A549 (cell line): ENCODE measurements at regions not wholly inside any gene's neighbourhood (a gene's known extent, or its start where the extent isn't known, plus 50 kb on each side); places are given as distances from the start of the nearest gene placed in this dataset.

Experiments used
- BHLHE40 ChIP-seq: IDR thresholded peaks from 2 replicates; pipeline ENCODE4 v1.6.1; 2012; ENCODE audit warnings: low read depth, low read length, inconsistent platforms
- CHD2 ChIP-seq: fragments of 150-350 bp; IDR thresholded peaks from 2 replicates; pipeline ENCODE4 v1.6.1; 2014; ENCODE audit warnings: low read length; ENCODE audit not compliant: partially characterized antibody
- EHF ChIP-seq: fragments of 250-450 bp; sonication (Bioruptor Pico); IDR thresholded peaks from 2 replicates; pipeline ENCODE4 v1.5.0; 2020; ENCODE audit warnings: mild to moderate bottlenecking
- PHF8 ChIP-seq: fragments of 200-600 bp; sonication (generic); IDR thresholded peaks from 2 replicates; pipeline ENCODE4 v1.6.1; 2016; ENCODE audit warnings: low read depth, mild to moderate bottlenecking, antibody characterized with exemption, moderate library complexity, borderline replicate concordance
- POLR2A ChIP-seq: IDR thresholded peaks from 2 replicates; pipeline ENCODE4 v1.6.1; 2012; ENCODE audit warnings: mild to moderate bottlenecking, low read length
- RCOR1 ChIP-seq: fragments of 150-350 bp; IDR thresholded peaks from 2 replicates; pipeline ENCODE4 v1.6.1; 2014; ENCODE audit warnings: antibody characterized with exemption, low read length, low read depth
- RNF2 ChIP-seq: fragments of 200-600 bp; sonication (generic); IDR thresholded peaks from 2 replicates; pipeline ENCODE4 v1.6.1; 2016; ENCODE audit warnings: low read depth, mild to moderate bottlenecking, antibody characterized with exemption, moderate library complexity, borderline replicate concordance
- TF ChIP-seq, protein P1 (sequence below): fragments of >200 bp; sonication (Bioruptor Twin); formaldehyde crosslinking; IDR thresholded peaks from 3 replicates; pipeline ENCODE4 v1.5.1; 2016
- TF ChIP-seq, protein P2 (sequence below): fragments of 450-650 bp; IDR thresholded peaks from 2 replicates; pipeline ENCODE4 v1.6.1; 2014; ENCODE audit warnings: antibody characterized with exemption
- TF ChIP-seq, protein P3 (sequence below): fragments of 200-600 bp; sonication (generic); IDR thresholded peaks from 2 replicates; pipeline ENCODE4 v1.6.1; 2016; ENCODE audit warnings: antibody characterized with exemption, mild to moderate bottlenecking, moderate library complexity
- TF ChIP-seq, protein P4 (sequence below): IDR thresholded peaks from 2 replicates; pipeline ENCODE4 v1.6.1; 2012

DNA sequence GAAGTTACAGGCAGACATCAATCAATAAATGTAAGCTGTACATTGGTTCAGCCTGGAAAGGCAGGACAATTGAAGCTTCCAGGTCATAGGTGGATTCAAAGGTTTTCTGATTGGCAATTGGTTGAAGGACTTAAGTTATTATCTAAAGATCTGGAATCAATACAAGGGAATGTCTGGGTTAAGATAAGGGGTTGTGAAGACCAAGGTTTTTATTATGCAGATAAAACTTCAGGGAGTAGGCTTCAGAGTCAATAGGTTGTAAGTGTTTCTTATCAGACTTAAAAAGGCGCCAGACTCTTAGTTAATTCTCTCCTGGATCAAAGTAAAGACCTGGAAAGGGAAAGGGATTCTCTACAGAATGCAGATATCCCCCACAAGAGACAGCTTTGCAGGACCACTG lies 935.4 kb downstream of the TBC1D22A start:
- TF ChIP-seq, protein P1, sequence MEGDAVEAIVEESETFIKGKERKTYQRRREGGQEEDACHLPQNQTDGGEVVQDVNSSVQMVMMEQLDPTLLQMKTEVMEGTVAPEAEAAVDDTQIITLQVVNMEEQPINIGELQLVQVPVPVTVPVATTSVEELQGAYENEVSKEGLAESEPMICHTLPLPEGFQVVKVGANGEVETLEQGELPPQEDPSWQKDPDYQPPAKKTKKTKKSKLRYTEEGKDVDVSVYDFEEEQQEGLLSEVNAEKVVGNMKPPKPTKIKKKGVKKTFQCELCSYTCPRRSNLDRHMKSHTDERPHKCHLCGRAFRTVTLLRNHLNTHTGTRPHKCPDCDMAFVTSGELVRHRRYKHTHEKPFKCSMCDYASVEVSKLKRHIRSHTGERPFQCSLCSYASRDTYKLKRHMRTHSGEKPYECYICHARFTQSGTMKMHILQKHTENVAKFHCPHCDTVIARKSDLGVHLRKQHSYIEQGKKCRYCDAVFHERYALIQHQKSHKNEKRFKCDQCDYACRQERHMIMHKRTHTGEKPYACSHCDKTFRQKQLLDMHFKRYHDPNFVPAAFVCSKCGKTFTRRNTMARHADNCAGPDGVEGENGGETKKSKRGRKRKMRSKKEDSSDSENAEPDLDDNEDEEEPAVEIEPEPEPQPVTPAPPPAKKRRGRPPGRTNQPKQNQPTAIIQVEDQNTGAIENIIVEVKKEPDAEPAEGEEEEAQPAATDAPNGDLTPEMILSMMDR, result no peak
- TF ChIP-seq POLR2A (no peak), CHD2 (no peak), EHF (CRISPR knock-in tag) (no peak), RNF2 (no peak), RCOR1 (no peak), BHLHE40 (no peak), PHF8 (no peak)
- TF ChIP-seq, protein P2, sequence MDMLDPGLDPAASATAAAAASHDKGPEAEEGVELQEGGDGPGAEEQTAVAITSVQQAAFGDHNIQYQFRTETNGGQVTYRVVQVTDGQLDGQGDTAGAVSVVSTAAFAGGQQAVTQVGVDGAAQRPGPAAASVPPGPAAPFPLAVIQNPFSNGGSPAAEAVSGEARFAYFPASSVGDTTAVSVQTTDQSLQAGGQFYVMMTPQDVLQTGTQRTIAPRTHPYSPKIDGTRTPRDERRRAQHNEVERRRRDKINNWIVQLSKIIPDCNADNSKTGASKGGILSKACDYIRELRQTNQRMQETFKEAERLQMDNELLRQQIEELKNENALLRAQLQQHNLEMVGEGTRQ, result no peak
- TF ChIP-seq, protein P3, sequence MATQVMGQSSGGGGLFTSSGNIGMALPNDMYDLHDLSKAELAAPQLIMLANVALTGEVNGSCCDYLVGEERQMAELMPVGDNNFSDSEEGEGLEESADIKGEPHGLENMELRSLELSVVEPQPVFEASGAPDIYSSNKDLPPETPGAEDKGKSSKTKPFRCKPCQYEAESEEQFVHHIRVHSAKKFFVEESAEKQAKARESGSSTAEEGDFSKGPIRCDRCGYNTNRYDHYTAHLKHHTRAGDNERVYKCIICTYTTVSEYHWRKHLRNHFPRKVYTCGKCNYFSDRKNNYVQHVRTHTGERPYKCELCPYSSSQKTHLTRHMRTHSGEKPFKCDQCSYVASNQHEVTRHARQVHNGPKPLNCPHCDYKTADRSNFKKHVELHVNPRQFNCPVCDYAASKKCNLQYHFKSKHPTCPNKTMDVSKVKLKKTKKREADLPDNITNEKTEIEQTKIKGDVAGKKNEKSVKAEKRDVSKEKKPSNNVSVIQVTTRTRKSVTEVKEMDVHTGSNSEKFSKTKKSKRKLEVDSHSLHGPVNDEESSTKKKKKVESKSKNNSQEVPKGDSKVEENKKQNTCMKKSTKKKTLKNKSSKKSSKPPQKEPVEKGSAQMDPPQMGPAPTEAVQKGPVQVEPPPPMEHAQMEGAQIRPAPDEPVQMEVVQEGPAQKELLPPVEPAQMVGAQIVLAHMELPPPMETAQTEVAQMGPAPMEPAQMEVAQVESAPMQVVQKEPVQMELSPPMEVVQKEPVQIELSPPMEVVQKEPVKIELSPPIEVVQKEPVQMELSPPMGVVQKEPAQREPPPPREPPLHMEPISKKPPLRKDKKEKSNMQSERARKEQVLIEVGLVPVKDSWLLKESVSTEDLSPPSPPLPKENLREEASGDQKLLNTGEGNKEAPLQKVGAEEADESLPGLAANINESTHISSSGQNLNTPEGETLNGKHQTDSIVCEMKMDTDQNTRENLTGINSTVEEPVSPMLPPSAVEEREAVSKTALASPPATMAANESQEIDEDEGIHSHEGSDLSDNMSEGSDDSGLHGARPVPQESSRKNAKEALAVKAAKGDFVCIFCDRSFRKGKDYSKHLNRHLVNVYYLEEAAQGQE, result no peak
- TF ChIP-seq, protein P4, sequence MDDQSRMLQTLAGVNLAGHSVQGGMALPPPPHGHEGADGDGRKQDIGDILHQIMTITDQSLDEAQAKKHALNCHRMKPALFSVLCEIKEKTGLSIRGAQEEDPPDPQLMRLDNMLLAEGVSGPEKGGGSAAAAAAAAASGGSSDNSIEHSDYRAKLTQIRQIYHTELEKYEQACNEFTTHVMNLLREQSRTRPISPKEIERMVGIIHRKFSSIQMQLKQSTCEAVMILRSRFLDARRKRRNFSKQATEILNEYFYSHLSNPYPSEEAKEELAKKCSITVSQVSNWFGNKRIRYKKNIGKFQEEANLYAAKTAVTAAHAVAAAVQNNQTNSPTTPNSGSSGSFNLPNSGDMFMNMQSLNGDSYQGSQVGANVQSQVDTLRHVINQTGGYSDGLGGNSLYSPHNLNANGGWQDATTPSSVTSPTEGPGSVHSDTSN, result no peak
